ENCODE measurements at regions not wholly inside any gene's neighbourhood (a gene's known extent, or its start where the extent isn't known, plus 50 kb on each side); places are given as distances from the start of the nearest gene placed in this dataset.

GRCh38 chr18:10022365-10022764, 108.5 kb downstream of the VAPA start:
- H3K27me3 Mint-ChIP-seq (ENCODE audit: low read depth) = peaks cover 2% of the 10 kb centered on the region; the same call in 1 of the 2 replicates
- H3K18ac ChIP-seq (ENCODE audit: insufficient read length, low read depth, low read length) = no peak overlapping the region
- H3K27me3 ChIP-seq (ENCODE audit: insufficient read depth, low read length) = no peaks in the 10 kb centered on the region
- no peak overlapping the region for H2AK5ac ChIP-seq (ENCODE audit: insufficient read length, low read length)
- no peak overlapping the region for H3K23ac ChIP-seq (ENCODE audit: insufficient read length, low read depth, low read length)
- H3T11ph ChIP-seq (ENCODE audit: low read length) = no peak overlapping the region
- no peak for DNase-seq
- no peak overlapping the region for H3K4me3 Mint-ChIP-seq
- H2BK15ac ChIP-seq (ENCODE audit: low read depth, low read length) = no peak overlapping the region
- no peaks in the 10 kb centered on the region for H4K20me1 ChIP-seq (ENCODE audit: control insufficient read depth, insufficient read depth, insufficient read length)
- H3K4me1 ChIP-seq (ENCODE audit: insufficient read depth, low read length) = no peaks in the 10 kb centered on the region
- H3K23me2 ChIP-seq (ENCODE audit: insufficient read length, low read depth, low read length, poor library complexity, severe bottlenecking) = no peaks in the 10 kb centered on the region
- no peak overlapping the region for H2BK5ac ChIP-seq (ENCODE audit: insufficient read length, low read length)
- no peak overlapping the region for H3K56ac ChIP-seq (ENCODE audit: insufficient read length, low read depth, low read length)
- no peak for TF ChIP-seq CTCF (conservative IDR thresholded peaks at IDR 0.05)
- H3K4me2 ChIP-seq (ENCODE audit: insufficient read depth, insufficient read length, low read length) = no peak overlapping the region
- H3K27ac ChIP-seq (ENCODE audit: insufficient read length, low read depth, low read length) = no peak overlapping the region
- no peaks in the 10 kb centered on the region for H3K9me3 ChIP-seq (ENCODE audit: control insufficient read depth, low read depth, low read length)
- no peak overlapping the region for H3K14ac ChIP-seq (ENCODE audit: insufficient read depth, low read length)
- WGBS (ENCODE audit: extremely low coverage, insufficient read length, low lambda C conversion rate) = no CpG with 5 or more reads among the region's 4 CpGs
- H3K4me1 Mint-ChIP-seq = no peaks in the 10 kb centered on the region
- H3K79me1 ChIP-seq (ENCODE audit: insufficient read depth, low read depth, low read length, poor library complexity, severe bottlenecking) = no peaks in the 10 kb centered on the region
- no peaks in the 10 kb centered on the region for H3K79me2 ChIP-seq (ENCODE audit: insufficient read depth, low read length)
- no peak overlapping the region for H4K91ac ChIP-seq (ENCODE audit: insufficient read length, low read depth, low read length)
- no peak overlapping the region for H2AFZ ChIP-seq (ENCODE audit: low read length)
- no peak overlapping the region for H4K5ac ChIP-seq (ENCODE audit: insufficient read length, low read depth, low read length)
- no peak overlapping the region for H2BK120ac ChIP-seq (ENCODE audit: low read depth, low read length, poor library complexity, severe bottlenecking)
- no peak overlapping the region for H3K27ac Mint-ChIP-seq
- H3K9ac ChIP-seq (ENCODE audit: extremely low read depth, insufficient read length, low read length) = no peak overlapping the region
- H2BK12ac ChIP-seq (ENCODE audit: insufficient read length, low read depth, low read length) = no peak overlapping the region
- H3K4ac ChIP-seq (ENCODE audit: low read depth, low read length) = no peak overlapping the region
- peaks cover 0 to 2% (median 0%) of the 10 kb centered on the region in 3 experiments; a peak in 2 of 7 replicates for H3K36me3 Mint-ChIP-seq (ENCODE audit: insufficient read depth in 1 of 3, low read depth in 3 of 3)
- H4K8ac ChIP-seq (replicated peaks; ENCODE audit: insufficient read length, low read depth, low read length) = no peak overlapping the region
- peaks cover 0 to 2% of the 10 kb centered on the region in 2 experiments; a peak in 2 of 5 replicates for H3K9me3 Mint-ChIP-seq
- no peak overlapping the region for H2BK20ac ChIP-seq (ENCODE audit: low read depth, low read length, poor library complexity, severe bottlenecking)

Data from H9 (cell line).